ENCODE measurements at regions not wholly inside any gene's neighbourhood (a gene's known extent, or its start where the extent isn't known, plus 50 kb on each side); places are given as distances from the start of the nearest gene placed in this dataset.

DNA sequence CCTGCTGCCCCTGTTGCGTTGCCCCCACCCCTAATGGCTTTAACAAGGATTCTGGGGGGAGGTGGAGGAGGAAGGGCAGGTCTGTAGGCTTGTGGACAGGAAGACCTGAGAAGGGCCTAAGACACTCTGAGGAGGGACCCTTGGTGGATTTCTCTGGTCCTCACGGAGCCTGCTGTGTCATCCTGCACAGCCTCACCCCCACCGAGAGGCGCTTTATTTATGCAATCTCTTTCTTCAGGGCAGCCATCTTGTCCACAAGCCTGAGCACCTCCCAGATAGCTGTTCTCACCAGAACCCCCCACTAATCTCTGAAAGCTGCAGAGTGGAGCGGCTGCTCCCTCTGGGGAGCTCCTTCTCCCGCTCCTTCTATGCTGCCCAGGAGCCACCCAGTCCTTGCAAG is 59.3 kb upstream of the MLN start:
- no peaks in the 10 kb centered on the region for H3K36me3 ChIP-seq (ENCODE audit: control insufficient read depth, insufficient read depth, low read length)
- TF ChIP-seq CTCF (IDR thresholded peaks at IDR 0.05; ENCODE audit: insufficient read depth, low read length, poor library complexity, severe bottlenecking), result no peak
- DNase-seq (ENCODE audit: low read depth), result no peak
- peaks cover 15% of the 10 kb centered on the region for H3K27me3 ChIP-seq (ENCODE audit: control insufficient read depth, insufficient read depth, low read length)
- no peak overlapping the region for H3K4me3 ChIP-seq (ENCODE audit: low read depth, low read length)

- H3K4me3 ChIP-seq (ENCODE audit: low read depth, low read length), result no peak overlapping the region
- no peak for TF ChIP-seq CTCF (IDR thresholded peaks at IDR 0.05; ENCODE audit: insufficient read depth, low read length, poor library complexity, severe bottlenecking)
- H3K27me3 ChIP-seq (ENCODE audit: control insufficient read depth, insufficient read depth, low read length), result peaks cover 15% of the 10 kb centered on the region
- H3K36me3 ChIP-seq (ENCODE audit: control insufficient read depth, insufficient read depth, low read length), result no peaks in the 10 kb centered on the region
- no peak for DNase-seq (ENCODE audit: low read depth)
These were observed 58.7 kb upstream of the MLN start for GRCh38 chr6:33862536-33862935.

- Histone ChIP-seq H3K4me3 (ENCODE audit: low read depth, low read length) (no peak overlapping the region), H3K36me3 (ENCODE audit: control insufficient read depth, insufficient read depth, low read length) (no peaks in the 10 kb centered on the region), H3K27me3 (ENCODE audit: control insufficient read depth, insufficient read depth, low read length) (peaks cover 15% of the 10 kb centered on the region)
- no peak for DNase-seq (ENCODE audit: low read depth)
- TF ChIP-seq CTCF (IDR thresholded peaks at IDR 0.05; ENCODE audit: insufficient read depth, low read length, poor library complexity, severe bottlenecking), result no peak
These were observed 57.9 kb upstream of the MLN start for GRCh38 chr6:33861722-33862121.

DNA sequence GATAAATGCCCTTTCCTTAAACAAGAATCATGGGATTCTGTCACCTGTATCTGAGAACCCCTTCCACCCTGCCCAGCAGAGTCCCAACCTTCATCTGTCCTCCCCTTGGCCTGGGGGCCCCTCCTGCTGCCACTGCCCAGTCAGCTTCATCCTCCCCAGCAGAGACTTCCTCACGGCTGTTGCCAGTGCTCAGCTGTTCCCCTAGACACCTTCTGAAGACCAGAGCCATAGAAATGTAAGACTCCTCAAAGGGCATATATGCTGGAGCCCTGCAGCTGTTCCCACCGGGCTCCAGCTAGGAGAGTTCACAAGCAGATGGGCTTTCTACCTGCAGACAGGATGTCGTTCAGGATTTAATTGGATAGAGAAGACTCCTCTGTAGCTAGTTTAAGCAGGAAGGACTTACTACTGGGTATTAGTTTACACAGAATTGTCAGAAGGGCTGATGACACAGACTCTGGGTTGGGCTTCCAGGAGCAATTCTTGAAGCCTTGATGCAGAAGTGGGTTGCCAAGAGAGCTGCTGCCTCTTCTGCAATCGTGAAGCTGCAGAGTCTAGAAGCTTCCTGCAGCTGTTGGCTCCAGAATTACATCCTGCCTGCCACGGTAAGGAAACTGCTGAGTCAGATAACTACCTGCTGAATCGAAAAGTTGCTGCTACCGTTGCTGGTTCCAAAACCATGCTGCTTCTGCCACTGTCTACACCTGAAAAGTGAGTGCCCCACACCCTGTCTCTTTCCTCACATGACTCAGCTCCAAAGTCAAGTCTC is 57.1 kb upstream of the MLN start:
- DNase-seq (ENCODE audit: low read depth), result no peak
- Histone ChIP-seq H3K36me3 (ENCODE audit: control insufficient read depth, insufficient read depth, low read length) (no peaks in the 10 kb centered on the region), H3K27me3 (ENCODE audit: control insufficient read depth, insufficient read depth, low read length) (peaks cover 19% of the 10 kb centered on the region), H3K4me3 (ENCODE audit: low read depth, low read length) (no peak overlapping the region)
- no peak for TF ChIP-seq CTCF (IDR thresholded peaks at IDR 0.05; ENCODE audit: insufficient read depth, low read length, poor library complexity, severe bottlenecking)

DNA sequence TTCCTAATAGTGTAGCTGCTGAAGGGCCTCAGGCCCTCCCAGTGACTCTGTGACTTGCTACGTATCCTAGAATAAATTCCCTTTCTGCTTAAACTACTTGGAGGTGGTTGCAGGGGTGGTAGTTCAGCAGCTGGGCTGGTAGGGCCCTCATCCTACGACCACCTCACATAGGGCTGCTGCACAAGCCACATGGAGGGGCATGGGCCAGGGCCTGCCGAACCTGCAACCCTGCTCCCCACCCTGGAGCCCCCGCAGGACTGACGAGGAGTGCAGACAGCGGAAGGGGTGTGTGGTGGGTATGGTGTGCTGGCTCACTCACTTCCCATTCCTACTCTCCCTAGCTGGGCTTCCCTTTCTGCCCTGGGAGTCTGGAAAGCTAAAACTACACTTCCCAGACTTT is 56.2 kb upstream of the MLN start:
- no peak for DNase-seq (ENCODE audit: low read depth)
- TF ChIP-seq CTCF (IDR thresholded peaks at IDR 0.05; ENCODE audit: insufficient read depth, low read length, poor library complexity, severe bottlenecking), result no peak
- Histone ChIP-seq H3K36me3 (ENCODE audit: control insufficient read depth, insufficient read depth, low read length) (no peaks in the 10 kb centered on the region), H3K27me3 (ENCODE audit: control insufficient read depth, insufficient read depth, low read length) (peaks cover 21% of the 10 kb centered on the region), H3K4me3 (ENCODE audit: low read depth, low read length) (no peak overlapping the region)

All from kidney epithelial cell (primary cell).